MM.1S (cell line): ENCODE measurements at regions not wholly inside any gene's neighbourhood (a gene's known extent, or its start where the extent isn't known, plus 50 kb on each side); places are given as distances from the start of the nearest gene placed in this dataset.

Experiments
- CTCF ChIP-seq: fragments of 300-600 bp; sonication (generic); IDR thresholded peaks from 2 replicates; pipeline ENCODE4 v1.5.1; 2016; ENCODE audit warnings: antibody characterized with exemption, low read length, mixed read lengths
- EZH2 ChIP-seq: fragments of 300-600 bp; sonication (generic); optimal IDR thresholded peaks from 2 replicates; pipeline ENCODE3; 2017; ENCODE audit warnings: low read depth, mild to moderate bottlenecking, antibody characterized with exemption, low read length, mixed read lengths
- EZH2phosphoT487 ChIP-seq: fragments of 300-600 bp; sonication (generic); IDR thresholded peaks from 2 replicates; pipeline ENCODE4 v1.6.1; 2018; ENCODE audit warnings: antibody characterized with exemption, low read length

GRCh38 chr12:84397846-84398245, 514.8 kb downstream of the SLC6A15 start:
- no peak for TF ChIP-seq CTCF
- no peak for TF ChIP-seq EZH2
- TF ChIP-seq EZH2phosphoT487, result no peak
